ENCODE measurements at regions not wholly inside any gene's neighbourhood (a gene's known extent, or its start where the extent isn't known, plus 50 kb on each side); places are given as distances from the start of the nearest gene placed in this dataset.

GRCh38 chr4:125390126-125390525 is 75.4 kb downstream of the FAT4 start:
- no peak for TF ChIP-seq CTCF (IDR thresholded peaks at IDR 0.05 in 8 of 11, conservative IDR thresholded peaks at IDR 0.05 in 3 of 11)
- peak in 1 of 3 donors; percentile 78 for TF ChIP-seq POLR2AphosphoS5 (IDR thresholded peaks at IDR 0.05)

Measured in spleen (tissue), 7 donors.